Activated gamma-delta T cell (primary cell): ENCODE measurements at regions not wholly inside any gene's neighbourhood (a gene's known extent, or its start where the extent isn't known, plus 50 kb on each side); places are given as distances from the start of the nearest gene placed in this dataset.
"Not testable (repeated sequence)": the region's sequence is repeated elsewhere in the genome, so short reads cannot be mapped to it uniquely, and the experiment has no call there.

Experiments used
- DNase-seq: peaks from one replicate; lab custom pipeline; 2025; lab: John Stamatoyannopoulos, UW

DNA sequence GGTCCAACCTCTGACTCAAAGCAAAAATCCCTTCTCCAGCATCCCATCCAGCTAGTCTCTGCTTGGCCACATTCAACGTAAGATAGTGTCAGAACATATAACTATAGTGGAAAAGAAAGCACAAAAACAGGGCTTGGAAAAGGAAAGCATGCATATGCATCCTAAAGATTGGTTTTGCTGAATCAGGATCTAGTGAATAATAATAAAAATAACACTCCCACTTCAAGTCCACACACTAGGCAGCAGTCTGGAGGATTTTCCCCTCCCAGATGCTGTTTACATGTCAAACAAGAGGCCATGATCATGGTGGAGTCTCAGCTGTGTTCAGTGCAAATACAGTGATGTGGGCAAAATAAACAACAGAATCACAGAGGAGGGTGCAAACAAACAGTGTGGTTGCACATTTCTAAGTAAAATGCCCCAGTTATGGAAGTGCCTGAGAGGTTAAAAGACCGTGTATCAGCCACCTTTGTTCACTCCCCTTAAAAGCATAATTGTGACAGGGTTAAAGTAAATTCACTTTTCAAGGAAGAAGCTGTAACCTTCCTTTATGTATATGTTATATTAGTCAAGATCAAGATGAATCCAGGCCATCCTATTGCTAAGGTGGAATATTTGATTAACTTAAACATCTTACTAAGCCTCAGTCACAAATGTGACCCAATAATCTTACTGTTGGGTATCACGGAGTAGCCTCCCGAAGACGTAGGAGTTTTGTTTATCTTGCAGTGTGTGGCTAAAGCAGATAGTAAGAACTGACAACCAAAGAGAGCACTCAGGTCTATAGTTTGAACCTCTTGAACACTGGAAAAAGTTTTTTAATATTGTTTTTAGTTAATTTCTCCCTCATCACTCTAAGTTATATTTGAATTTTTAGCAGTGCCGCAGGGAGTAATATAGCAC is 424.5 kb downstream of the SOX2 start:
- DNase-seq, result no peak

DNA sequence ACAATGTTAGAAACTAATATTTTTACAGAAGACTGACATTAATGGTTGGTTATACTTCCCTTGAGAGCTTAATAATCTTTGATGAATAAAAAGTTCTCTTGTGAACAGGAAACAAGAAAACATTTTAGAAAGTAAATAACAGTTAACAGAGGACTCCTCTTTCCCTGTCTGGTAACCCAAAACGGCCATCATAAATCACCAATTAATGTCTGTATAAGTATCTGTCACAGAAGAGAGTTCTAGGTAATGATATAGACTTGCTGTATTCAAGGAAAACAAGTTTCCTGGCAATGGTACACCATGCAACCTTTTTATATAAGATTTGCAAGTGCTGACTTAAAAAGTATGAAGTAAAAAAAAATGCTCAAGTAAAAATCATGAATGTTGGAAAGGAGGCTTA is 426.7 kb downstream of the SOX2 start:
- no peak for DNase-seq

DNA sequence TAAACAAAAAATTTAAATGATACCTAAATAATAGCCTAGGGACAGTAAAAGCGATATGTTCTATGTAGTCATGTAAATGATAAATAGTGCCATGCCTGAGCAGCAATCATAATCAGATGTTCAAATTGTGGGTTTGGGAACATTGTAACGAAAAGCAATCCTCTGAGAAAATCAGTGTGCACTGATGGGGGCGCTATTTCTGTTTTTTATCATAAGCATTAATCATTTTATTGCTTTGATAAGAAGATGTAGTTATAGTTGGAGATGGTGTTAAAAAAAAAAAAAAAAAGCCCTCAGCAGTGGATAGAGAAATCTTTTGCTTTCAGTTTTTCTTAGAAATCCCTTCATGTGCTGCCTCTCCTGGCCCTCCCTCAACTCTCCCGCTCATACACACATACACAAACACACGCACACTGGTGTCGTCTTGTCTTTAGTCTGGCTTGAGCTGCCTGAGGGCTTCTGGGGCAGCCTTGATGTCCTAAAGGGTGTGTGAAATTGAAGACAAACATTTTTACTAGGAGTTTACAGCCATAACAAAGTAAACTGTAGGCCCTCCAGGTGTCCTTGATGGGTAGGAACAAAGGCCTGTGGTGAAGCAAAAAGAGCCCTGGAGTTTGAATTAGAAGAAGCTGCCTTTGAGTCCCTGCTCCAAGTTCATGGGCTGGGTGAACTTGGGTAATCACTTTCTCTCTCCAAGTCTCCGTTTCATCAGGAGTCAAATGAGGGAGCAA is 428.1 kb downstream of the SOX2 start:
- DNase-seq, result no peak

DNA sequence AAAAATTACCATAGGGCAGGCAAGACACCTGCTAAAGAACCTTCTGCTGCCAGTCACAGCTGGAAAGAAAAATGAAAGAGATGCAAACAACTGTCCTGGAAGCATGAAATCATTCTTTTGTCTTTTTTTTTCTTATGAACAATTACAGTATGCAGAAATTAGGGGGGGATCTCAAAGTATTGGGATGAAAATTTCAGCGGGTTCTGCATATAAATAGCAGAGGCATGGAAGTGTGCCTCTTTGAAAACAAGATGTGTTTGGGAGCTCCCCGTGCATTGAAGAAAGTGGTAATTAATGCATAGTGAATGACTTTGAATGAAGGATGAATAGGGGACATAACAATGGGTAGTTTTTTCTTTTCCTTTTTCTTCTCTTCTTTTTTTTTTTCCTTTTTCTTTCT is 431.2 kb downstream of the SOX2 start:
- no peak for DNase-seq

DNA sequence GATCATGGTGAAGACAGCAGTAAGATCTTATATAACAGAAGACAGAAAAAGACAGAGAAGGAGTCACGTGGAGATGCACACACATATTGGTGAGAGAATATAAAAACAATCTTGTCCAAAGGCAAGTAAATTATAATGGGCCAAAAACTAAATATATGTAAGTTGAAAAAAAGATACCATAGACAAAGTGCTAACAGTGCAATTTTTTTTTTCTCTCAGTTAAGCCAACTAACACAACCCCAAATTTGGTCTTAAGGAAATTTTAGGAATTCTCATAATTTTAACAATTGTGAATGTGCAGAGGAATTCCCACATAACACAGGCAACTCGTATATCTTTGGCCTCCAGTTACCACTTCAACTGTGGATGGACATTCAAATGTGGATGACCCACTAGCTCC is 432.2 kb downstream of the SOX2 start:
- no peak for DNase-seq

DNA sequence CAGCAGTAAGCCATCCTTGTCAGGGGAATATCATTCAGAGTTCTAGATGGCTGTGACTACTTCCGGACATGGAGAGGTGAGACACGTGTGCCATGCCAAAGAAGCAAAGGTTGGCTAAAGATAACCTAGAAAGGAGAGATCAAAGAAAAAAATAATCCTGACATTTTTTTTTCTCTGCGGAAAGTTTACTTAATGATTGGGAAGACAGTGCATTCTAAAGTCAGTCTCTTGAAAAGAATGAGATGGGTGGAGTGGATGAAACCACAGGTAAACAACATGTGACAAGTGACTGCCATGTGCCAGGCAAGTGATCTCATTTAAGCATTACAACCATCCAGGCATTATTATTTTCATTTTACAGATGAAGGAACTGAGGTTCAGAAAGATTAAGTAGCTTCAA is 436.6 kb downstream of the SOX2 start:
- DNase-seq, result no peak

DNA sequence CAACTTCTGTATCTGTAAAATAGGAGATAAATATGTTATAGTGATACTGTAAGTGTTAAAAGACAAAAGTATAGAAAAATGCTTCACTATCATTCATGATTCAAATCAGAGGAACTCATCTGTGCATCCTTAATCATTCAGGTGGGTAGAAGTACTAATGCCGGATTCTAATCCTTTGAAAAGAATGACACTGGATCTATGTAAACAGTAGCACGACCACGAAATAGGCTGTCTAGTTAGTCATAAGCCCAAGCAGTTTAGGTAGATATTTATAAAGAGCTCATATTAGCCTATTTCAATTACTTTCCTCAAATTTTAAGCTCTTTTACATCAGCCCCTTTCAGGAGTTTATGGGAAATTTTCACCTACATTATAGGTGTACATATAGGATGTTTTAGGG is 437.9 kb downstream of the SOX2 start:
- DNase-seq, result no peak

DNA sequence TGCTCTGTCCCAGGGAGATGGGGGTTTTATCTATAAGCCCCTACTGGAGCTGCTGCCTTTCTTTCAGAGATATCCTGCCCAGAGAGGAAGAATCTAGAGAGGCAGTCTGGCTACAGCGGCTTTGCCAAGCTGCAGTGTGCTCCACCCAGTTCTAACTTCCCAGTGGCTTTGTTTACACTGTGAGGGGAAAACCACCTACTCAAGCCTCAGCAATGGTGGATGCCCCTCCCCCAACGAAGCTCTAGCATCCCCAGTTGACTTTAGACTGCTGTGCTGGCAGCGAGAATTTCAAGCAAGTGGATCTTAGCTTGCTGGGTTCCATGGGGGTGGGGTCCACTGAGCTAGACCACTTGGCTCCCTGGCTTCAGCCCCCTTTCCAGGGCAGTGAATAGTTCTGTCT is 444.6 kb downstream of the SOX2 start:
- DNase-seq, result not testable (repeated sequence)

DNA sequence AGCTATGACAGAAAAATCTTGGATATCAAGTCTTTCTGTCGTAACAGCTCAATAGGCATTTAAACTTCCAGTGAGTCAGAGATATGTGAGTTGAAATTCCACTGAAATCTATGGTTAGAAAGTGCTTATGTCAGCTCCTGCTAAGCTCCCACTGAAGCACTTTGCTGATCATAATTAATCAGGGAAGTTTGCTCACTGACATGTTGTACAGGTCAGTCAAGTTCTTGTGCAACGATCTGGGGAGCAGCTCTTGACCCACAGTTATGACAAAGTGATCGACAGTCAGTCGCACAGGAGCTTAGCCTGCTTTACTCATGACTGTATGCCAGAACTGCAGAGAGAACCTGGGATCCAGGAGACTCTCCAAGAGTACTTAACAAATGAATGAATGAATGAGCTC is 453.5 kb downstream of the SOX2 start:
- DNase-seq, result no peak

DNA sequence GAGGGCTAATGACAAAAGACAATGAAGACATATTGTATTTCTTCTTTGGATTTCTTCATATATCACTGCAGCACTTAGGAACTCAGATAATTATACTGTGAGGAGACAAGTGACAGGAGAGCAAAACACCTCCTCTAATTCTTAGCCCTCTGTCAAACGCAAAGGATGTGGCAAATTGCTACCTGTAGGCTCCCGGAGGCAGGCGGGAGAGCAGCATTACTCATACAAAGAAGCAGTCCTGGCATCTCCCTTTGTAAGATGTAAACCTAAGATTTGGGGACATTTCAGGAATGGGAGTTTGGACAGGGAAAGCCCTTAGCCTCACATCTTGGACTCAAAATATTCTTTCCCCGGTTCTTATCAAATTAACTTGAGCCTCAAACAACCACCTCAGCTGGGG is 460.8 kb downstream of the SOX2 start:
- DNase-seq, result no peak

DNA sequence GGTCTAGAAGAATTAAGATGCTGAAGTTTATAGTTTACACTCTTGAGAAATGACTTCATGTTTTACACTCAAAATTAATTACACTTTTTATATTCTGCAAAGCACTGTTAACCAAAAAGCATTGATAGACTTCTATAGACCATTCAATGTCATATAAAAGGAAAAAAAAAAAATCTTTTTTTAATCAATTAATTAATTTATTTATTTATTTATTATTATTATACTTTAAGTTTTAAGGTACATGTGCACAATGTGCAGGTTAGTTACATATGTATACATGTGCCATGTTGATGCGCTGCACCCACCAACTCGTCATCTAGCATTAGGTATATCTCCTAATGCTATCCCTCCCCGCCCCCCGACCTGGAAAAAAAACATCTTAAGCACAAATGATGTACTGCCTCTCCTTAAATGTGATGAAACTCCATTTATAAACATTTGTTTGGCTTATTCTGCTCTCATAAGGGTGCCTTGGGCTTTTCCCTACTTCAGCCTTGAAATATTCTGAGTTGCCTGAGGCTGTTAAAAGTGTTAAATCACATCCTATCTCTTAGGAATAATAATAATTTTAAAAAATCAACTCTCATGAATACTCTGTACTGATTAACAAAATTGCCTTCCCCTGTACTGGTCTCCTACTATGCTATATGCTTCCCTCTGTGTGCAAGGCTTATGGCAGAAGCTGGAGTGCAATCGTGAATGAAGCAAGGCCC is 466.9 kb downstream of the SOX2 start:
- DNase-seq, result no peak

DNA sequence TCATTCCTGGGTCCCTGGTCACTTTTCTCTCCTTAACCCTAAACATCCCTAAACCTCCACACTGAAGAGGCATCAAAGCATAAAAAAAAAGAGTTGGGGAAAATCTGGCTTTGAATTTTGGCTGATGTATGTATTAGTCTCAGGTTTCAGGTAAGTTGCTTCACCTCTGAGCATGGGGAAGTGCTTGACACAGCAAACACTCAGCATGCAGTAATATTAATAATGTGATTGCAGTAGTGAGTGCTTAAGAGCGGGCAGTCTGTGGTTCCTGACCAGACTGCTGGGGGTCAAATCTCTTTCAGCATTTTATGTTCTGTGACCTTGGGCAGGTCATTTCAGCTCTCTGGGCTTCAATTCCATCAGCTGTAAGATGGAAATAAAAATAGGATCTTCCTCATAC is 467.9 kb downstream of the SOX2 start:
- DNase-seq, result no peak

DNA sequence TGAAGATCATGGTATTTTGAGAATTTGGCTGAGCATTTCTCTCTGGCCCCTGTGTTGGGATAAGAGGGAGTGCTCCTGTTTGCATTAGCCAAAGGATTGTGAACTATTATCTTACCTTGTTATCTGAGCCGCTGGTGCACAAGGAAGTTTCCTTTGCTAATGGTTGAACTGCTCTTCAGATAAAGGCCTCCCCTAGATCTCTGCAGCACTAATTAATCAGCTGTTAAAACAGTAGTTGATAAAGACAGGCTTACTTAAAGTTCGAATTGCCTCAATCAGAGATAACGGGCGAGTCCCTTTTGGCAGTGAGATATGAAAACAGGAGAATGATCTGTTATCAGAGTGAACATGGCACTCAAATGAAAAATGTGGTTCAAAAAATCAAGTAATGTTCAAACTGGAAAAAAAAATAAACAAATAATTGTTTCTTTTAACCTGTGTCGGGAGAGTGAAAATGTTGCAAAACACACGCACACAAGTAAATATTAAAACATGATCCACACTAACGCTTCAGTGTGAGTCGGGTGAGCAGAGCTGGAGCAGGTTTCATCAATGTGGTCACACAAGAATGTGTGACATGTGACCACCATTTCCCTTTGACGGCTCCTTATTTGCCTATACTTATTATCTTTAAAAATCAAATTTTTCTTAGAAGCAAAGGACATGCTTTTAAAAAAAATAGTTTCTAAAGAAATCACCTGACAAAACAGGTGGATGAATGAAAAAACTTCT is 469.1 kb downstream of the SOX2 start:
- DNase-seq, result no peak

DNA sequence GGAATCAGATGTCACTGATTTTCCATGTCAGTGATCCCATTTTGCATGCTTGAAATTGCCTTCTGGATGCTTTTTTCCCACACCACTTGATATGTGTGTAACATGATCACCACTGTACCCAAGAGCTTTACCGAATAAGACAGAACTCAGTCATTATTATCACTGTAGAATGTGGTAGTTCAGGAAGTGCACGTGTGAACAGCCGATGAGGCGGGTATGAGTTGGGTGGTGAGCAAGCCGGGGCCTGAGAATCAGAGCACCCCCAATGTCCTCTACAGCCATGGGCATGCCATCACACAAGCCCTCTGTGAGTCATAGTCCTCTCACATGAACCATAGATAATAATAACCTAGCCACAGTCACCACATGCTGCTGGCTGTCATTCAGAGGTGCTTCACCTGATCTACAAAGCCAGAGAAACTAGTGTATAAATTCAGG is 470.8 kb downstream of the SOX2 start:
- no peak for DNase-seq

DNA sequence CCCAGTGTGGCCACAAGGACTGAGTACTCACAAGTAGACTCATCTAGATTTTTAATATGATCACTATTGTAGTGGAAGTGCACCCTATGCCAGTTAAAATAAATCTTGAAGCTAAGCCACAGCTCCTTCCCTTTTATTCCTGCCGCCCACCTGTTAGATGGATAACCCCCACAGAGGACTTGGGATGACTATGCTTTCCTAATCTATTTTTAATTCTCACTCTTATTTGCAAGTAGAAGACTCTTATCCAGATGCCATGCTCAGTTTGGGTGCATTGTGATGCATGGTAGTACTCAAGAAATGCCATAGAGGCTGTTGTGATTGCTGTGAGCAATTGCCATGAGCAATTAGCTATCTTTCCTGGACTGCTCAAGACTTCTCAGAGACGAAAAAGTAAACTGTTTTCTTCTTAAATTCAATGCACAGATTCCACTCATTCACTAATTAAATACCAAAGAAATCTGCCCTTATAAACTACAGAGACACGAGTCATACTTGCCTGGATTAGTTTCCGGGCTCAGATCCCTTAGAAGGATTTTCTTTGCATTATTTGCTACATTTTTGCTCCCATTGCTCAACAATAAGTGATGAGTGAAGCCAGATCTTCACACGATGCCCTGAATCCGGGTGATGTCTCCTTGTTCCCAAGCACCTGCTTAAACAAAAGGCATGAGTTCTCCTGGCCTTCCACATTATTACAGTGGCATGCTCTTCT is 472.1 kb downstream of the SOX2 start:
- DNase-seq, result no peak

DNA sequence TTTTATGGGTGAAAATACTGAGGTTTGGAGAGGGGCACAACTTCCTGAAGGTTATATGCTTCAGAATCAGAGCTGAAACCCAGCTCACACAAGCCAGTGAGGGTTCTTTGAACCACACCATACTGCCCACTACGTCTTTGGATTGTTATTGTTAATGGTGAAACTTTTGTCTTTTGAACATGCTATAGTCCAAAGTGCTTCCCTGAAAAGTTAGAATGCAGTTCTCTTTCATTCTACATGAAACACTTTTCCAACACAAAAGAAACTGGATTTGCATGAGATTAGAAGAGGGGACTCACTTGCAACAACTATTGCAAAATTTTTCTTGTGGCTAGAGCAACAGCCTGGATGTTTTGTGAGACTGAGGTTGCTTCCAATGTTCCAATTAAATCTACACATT is 473.6 kb downstream of the SOX2 start:
- DNase-seq, result no peak

DNA sequence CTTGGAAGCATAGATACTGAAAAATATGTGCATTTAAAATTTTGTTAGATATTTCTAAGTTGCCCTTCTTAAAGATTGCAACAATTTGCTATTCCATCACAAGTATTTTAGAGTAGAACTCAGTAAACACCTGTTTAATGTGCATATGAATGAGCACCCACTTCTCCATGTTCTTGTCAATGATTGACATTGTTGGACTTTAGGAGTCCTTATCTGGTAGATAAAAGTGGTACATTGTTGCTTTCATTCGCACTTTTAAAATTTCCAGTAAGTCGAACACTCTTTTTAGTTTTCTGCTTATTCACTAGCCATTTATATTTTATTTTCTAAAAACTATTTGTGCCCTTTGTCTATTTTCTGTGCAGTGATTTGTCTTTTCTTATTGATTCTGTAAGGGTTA is 478.3 kb downstream of the SOX2 start:
- DNase-seq, result no peak

DNA sequence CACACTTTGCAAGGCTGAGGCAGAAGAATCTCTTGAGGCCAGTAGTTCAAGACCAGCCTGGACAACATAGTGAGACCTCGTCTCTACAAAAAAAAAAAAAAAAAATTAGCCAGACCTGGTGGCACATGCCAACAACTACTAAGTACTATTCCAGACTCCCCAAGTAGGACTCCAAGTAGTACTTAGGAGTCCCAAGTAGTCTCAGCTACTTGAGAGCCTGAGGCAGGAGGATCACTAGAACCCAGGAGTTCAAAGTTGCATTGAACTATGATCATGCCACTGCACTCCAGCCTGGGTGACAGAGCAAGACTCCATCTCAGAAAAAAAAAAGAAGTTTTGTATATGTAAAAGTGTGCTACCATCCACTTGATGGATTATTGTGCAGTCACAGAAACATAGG is 486.6 kb downstream of the SOX2 start:
- no peak for DNase-seq

DNA sequence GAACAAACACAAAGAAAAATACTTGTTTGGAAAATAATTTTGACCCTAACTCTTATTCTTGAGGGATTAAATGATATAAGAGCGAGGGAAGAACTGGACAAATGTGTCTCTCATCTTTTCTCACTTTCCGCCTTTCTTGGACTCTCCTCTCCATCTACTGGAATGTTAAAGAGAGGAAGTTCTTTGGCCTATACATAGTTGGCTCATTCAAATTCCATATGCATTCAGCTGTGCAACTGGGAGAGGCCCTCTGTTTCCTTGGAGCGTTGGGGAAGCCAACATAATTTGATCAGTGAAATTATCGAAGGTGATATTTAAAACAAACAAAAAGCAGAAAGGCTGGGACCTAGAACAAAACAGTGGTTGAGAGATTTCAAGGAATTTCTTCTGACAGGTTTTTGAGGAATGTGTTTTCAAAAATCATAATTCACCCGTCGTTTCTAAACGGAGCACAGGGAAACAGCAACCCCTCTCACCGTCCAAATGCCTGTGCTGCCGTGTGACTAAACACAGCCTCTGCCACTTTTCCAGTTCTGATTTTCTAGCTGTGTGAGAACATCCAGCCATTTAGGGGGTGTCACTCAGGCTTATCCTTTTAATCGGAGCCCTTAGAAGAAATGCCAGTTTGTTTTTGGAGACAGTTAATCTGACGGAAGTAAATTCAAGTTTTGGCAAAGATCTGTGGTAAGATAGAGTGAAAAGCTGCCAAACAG is 489.9 kb downstream of the SOX2 start:
- DNase-seq, result no peak

DNA sequence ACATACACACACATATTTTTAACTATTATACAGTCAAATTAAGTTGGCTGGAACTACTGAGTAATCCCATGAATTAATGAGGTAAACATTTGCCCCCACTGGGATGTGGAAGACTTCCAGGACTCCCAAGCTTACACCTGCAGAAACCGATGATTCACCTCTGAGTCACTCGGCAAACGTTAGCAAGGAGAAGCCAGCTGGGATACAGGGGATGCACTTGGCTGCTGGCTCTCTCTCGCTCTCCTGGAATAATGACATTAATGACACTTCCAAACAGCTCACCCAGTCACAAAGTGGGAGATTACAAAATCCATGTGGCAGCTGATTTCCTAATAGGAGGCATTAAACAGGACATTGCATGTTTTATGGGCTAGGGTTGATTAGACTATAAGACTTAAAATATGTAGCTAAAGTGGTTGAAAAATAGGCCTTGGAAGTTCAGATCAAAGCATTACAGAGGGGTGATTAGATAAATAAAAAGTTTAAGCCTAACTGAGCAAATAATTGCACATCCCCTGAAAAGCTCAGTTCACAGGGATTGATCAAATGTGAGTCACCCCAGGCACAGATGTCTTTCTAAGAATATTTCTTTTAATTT is 500.9 kb downstream of the SOX2 start:
- DNase-seq, result no peak
